Smooth muscle cell (in vitro differentiated cells): ENCODE measurements at regions not wholly inside any gene's neighbourhood (a gene's known extent, or its start where the extent isn't known, plus 50 kb on each side); places are given as distances from the start of the nearest gene placed in this dataset.

Experiments used
- DNase-seq: peaks from one replicate; lab custom pipeline; 2025; ENCODE audit not compliant: unreplicated experiment; lab: John Stamatoyannopoulos, UW
- H2AFZ ChIP-seq: fragments of 200-600 bp; sonication (generic); 2 replicates; pipeline ENCODE4 v1.6.0; 2016; ENCODE audit warnings: antibody characterized with exemption, low read depth, mild to moderate bottlenecking
- H3F3A ChIP-seq: fragments of 200-600 bp; sonication (generic); 2 replicates; pipeline ENCODE4 v1.6.0; 2017; ENCODE audit warnings: antibody characterized with exemption, low read depth
- H3K27ac ChIP-seq: fragments of 200-600 bp; sonication (generic); 2 replicates; pipeline ENCODE4 v1.5.1; 2016; ENCODE audit warnings: low read depth, mild to moderate bottlenecking
- H3K27me3 ChIP-seq: fragments of 200-600 bp; sonication (generic); 2 replicates; pipeline ENCODE4 v1.6.1; 2016; ENCODE audit warnings: low read depth, mild to moderate bottlenecking
- H3K36me3 ChIP-seq: fragments of 200-600 bp; sonication (generic); 2 replicates; pipeline ENCODE4 v1.5.1; 2016; ENCODE audit warnings: low read depth
- H3K4me1 ChIP-seq: fragments of 200-600 bp; sonication (generic); 2 replicates; pipeline ENCODE4 v1.5.1; 2016; ENCODE audit warnings: low read depth
- H3K4me2 ChIP-seq: fragments of 200-600 bp; sonication (generic); 2 replicates; pipeline ENCODE4 v1.6.0; 2016; ENCODE audit warnings: mild to moderate bottlenecking
- H3K4me3 ChIP-seq: fragments of 200-600 bp; sonication (generic); 2 replicates; pipeline ENCODE4 v1.5.1; 2016; ENCODE audit warnings: mild to moderate bottlenecking
- H3K79me2 ChIP-seq: fragments of 200-600 bp; sonication (generic); 2 replicates; pipeline ENCODE4 v1.6.0; 2016; ENCODE audit warnings: low read depth, mild to moderate bottlenecking
- H3K9ac ChIP-seq: fragments of 200-600 bp; sonication (generic); 2 replicates; pipeline ENCODE4 v1.6.0; 2016; ENCODE audit warnings: low read depth
- H3K9me3 ChIP-seq: fragments of 200-600 bp; sonication (generic); replicated peaks from 2 replicates; pipeline ENCODE4 v1.5.1; 2016; ENCODE audit warnings: low read depth
- H4K20me1 ChIP-seq: fragments of 200-600 bp; sonication (generic); 2 replicates; pipeline ENCODE4 v1.6.0; 2016; ENCODE audit warnings: low read depth
- CTCF ChIP-seq: fragments of 200-600 bp; sonication (generic); IDR thresholded peaks from 2 replicates; pipeline ENCODE4 v1.5.1; 2017; ENCODE audit warnings: borderline replicate concordance, mild to moderate bottlenecking, antibody characterized with exemption; ENCODE audit not compliant: insufficient read depth, poor library complexity, severe bottlenecking
- WGBS: methylation state at CpG from one replicate; pipeline ENCODE4 v1.1.7; 2016; ENCODE audit warnings: low lambda C conversion rate; 5-methylcytosine and 5-hydroxymethylcytosine counted together

DNA sequence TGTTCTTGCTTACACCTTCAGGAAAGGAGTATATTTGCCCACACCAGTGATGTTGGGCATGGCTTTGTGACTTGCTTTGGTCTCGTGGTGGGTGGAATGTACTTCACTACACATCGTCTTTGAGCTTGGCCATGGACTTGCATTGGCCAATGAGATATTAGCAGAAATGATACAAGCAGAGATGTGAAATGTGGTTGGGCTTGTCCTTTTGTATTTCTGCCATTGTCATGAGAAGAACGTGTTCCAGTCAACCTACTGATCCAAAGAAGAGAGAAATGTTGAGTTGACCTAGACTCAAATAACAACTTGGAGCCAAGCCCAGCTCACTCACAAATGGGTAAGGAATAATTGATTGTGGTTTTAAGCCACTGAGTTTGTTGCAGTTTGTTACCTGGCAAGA is 138.4 kb upstream of the ARX start:
- no peaks in the 10 kb centered on the region for H3K9me3 ChIP-seq
- H3K4me1 ChIP-seq: no peaks in the 10 kb centered on the region
- H3K4me3 ChIP-seq: no peak overlapping the region
- no peak for DNase-seq
- no peak overlapping the region for H3K9ac ChIP-seq
- no peaks in the 10 kb centered on the region for H3K79me2 ChIP-seq
- no peaks in the 10 kb centered on the region for H4K20me1 ChIP-seq
- 89% methylated on average over 3 of the region's 3 CpGs for WGBS
- H3K36me3 ChIP-seq: no peaks in the 10 kb centered on the region
- no peaks in the 10 kb centered on the region for H3F3A ChIP-seq
- no peaks in the 10 kb centered on the region for H3K27me3 ChIP-seq
- H3K4me2 ChIP-seq: no peak overlapping the region
- TF ChIP-seq CTCF: no peak
- H3K27ac ChIP-seq: no peak overlapping the region
- no peak overlapping the region for H2AFZ ChIP-seq

- no peaks in the 10 kb centered on the region for H3K36me3 ChIP-seq
- no peak for DNase-seq
- no peaks in the 10 kb centered on the region for H3K9me3 ChIP-seq
- H2AFZ ChIP-seq: no peak overlapping the region
- H3K4me3 ChIP-seq: no peak overlapping the region
- TF ChIP-seq CTCF: no peak
- H4K20me1 ChIP-seq: no peaks in the 10 kb centered on the region
- no peak overlapping the region for H3K9ac ChIP-seq
- no peaks in the 10 kb centered on the region for H3F3A ChIP-seq
- H3K27ac ChIP-seq: no peak overlapping the region
- peaks cover 6% of the 10 kb centered on the region for H3K27me3 ChIP-seq
- no peaks in the 10 kb centered on the region for H3K79me2 ChIP-seq
- no peaks in the 10 kb centered on the region for H3K4me1 ChIP-seq
- 70% methylated on average over 2 of the region's 2 CpGs for WGBS
- H3K4me2 ChIP-seq: no peak overlapping the region
These were observed 136.0 kb upstream of the ARX start for GRCh38 chrX:25151749-25152148.

DNA sequence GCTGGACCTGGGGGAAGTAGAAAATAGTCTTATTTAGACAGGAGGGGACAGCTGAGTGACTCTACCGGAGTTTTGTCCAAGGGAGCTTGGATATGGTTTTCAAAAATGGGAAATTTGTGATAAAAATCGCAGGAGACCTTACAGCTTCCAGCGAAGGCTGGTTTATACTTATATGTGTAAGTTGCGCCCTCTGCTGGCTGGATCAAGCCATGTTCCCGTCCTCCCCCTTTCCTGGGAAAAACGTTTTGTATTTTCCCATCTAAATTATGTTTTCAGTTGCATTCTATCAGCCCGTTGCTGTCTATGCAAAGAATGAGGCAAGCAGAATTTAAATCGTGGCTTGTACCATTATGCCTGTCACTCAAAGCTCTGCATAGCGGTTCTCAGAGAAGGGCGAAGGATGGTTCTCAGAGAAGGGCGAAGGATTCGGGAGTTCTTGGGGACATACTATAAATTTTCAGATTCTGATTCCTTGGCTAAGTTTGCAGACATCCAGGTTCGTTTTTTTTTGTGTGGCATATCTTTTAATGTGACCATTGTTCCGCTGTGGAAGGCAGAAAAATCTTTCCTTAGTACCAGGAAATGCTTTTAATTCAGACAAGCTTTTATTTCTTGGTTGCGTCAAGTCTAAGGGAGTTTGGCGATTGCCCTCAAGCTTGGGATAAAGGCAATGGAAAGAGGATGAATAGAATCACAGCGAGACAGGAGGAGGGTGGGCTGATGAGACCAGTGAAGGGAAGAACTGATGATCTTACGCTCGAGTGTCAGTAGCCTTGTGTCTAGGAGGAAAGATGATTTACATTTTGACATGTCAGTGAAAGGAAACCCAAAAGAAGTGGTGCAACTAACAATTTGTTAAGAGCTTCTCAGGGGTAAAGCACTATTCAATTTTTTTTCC is 128.5 kb upstream of the ARX start:
- peak; percentile 92 for TF ChIP-seq CTCF
- Histone ChIP-seq H2AFZ (peak overlapping the region; percentile 34), H3K36me3 (no peaks in the 10 kb centered on the region), H3K27me3 (peaks cover 30% of the 10 kb centered on the region), H3K4me1 (peaks cover 6% of the 10 kb centered on the region), H3K4me2 (no peak overlapping the region), H3K79me2 (no peaks in the 10 kb centered on the region), H3K27ac (no peak overlapping the region), H3K9ac (no peak overlapping the region), H3K4me3 (no peak overlapping the region), H3K9me3 (no peaks in the 10 kb centered on the region), H3F3A (no peaks in the 10 kb centered on the region), H4K20me1 (no peaks in the 10 kb centered on the region)
- WGBS: 23% methylated on average over 19 of the region's 19 CpGs
- peak; percentile 8 for DNase-seq

DNA sequence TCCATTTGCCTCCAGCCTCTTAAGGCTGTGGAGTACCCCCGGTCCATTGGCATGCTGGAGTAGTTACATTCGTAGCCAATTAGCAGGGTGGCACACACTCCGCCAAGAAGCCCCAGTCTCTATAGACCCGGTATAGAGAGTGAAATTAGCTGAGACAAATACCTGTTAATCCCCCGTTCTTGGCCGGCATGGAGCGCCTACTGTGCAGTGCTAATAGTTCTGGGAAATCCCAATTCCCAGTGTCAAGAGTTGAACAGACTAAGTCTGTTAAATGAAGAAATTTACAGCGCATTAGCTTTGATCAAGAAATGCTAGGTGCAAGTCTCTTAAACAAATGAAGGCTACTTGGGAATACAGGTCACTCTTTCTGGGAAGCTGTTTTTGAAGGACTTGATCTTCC is 127.8 kb upstream of the ARX start:
- Histone ChIP-seq H2AFZ (no peak overlapping the region), H3K4me2 (no peak overlapping the region)
- no peak for DNase-seq

More for the DNA sequence above, 127.8 kb upstream of the ARX start:
- H3K36me3 ChIP-seq: no peaks in the 10 kb centered on the region
- peaks cover 30% of the 10 kb centered on the region for H3K27me3 ChIP-seq
- H3F3A ChIP-seq: no peaks in the 10 kb centered on the region
- no peaks in the 10 kb centered on the region for H3K9me3 ChIP-seq
- no peaks in the 10 kb centered on the region for H4K20me1 ChIP-seq
- H3K27ac ChIP-seq: no peak overlapping the region
- H3K4me1 ChIP-seq: peaks cover 6% of the 10 kb centered on the region
- 70% methylated on average over 8 of the region's 8 CpGs for WGBS
- no peak overlapping the region for H3K4me3 ChIP-seq
- TF ChIP-seq CTCF: no peak
- no peak overlapping the region for H3K9ac ChIP-seq
- H3K79me2 ChIP-seq: no peaks in the 10 kb centered on the region
